Stimulated activated CD4-positive, alpha-beta T cell treated with anti-CD3 and anti-CD28 coated beads, Interleukin-15, amount 100 ng/mL, for 24 hours (primary cell): ENCODE measurements at regions not wholly inside any gene's neighbourhood (a gene's known extent, or its start where the extent isn't known, plus 50 kb on each side); places are given as distances from the start of the nearest gene placed in this dataset.

Experiments used
- DNase-seq: peaks from one replicate; pipeline ENCODE4 v3.0.0-alpha.2; 2020

DNA sequence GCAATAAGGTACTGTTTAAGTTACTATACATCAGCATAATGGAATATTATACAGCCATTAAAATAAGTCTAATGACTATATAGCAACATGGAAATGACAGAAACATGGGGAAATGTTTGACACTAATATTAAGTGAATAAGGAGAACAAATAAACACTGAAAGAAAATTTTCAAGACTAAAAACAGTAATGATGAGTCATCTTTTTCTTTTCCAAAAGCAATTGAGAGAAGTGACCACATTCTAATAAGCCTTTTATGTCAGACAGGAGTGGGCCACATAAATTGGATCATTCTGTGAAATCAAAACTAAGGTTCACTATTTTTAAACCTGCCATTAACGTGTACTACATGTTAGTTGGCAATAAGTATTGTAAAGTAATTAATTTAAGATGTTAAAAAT lies 187.5 kb downstream of the AHR start:
- no peak for DNase-seq

DNA sequence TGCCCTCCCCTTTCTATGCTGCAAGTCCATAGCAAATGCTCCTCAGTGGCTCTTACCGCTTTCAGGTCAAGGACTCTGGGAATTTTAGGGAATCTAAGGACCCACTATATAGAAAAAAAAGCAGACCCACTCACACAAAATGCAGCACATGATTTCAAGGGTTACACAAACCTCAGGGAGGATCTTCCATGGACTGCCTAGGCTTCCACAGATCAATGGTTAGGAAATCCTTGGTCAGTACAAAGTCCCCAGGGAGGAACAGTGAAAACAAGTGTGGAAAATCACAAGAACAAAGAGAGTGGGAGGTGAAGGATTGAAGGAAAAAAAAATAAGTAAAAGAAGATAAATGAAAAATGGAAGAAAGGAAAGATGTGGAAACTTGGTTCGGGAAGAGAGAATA lies 188.4 kb downstream of the AHR start:
- DNase-seq: no peak

DNA sequence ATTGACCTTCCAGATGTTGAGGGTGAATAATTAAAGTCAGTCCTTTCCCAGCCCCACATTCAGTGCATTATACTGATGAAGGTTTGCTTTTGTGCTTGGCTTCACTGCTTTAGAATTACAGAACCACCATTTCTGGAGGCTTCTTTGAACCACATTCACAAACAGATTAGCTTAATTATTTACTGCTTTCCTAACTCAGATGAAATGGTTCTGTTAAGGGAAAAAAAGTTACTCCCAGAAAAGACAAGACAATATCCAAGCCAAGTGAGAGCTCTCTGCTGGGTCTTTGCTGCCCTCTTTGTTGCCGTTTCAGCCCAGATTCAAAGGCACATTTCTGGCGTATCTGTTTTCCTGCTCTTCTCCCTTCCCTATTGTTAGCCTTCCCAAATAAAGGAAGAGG lies 188.9 kb downstream of the AHR start:
- DNase-seq: no peak

DNA sequence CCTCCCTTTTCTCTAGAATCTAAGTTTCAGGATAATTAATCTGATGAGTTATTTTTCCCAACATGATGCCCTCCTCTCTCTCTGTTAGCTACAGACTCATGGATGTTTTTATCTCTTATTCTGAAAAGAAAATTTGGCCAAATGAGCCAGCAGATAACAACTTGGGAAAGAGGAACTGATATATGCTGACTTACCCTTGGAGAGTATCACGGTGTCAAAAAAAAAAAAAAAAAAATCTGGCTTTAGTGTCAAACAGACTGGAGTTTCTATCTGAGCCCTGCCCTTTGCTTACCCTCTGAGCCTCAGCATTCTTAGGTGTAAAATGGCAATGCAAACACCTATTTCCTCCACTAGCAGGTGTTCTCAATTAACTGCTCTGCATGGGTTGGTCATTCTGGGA lies 190.4 kb downstream of the AHR start:
- DNase-seq: no peak

DNA sequence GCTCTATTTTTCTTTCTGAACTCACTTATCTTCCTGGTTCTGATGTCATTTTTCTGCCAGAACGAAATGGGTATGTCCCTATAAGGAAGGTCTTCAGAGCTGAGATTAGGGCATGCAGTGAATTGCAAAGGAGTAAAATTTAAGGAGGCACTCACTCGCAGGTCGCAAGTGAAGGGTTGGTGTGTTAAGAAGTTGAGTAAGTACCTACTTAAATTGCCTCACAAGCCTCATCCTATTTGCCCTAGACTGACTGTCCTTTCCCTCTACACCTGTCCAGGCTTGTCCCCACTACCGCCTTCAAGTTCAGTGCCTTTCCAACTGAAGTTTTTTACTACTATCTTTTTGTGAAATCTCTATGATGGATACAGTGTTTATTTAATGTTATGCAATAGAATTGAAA lies 191.5 kb downstream of the AHR start:
- no peak for DNase-seq

DNA sequence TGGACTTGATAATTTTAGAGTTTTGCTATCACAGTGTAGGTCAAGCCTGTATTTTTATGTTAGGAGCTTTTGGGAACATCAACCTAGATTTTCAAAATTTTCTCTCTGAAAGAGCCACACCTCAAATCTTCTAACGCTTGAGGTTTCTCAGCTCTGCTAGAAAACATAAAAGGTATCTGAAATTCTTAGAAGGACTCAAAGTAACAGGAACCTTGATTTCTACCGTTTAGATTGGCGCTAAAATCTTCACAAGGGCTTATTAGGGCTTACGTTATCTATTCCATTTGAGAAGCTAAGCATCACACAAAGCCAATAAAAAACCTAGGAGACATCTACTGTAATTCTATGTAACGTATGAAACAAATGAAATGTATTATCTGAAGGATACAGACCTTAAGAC lies 192.4 kb downstream of the AHR start:
- no peak for DNase-seq

DNA sequence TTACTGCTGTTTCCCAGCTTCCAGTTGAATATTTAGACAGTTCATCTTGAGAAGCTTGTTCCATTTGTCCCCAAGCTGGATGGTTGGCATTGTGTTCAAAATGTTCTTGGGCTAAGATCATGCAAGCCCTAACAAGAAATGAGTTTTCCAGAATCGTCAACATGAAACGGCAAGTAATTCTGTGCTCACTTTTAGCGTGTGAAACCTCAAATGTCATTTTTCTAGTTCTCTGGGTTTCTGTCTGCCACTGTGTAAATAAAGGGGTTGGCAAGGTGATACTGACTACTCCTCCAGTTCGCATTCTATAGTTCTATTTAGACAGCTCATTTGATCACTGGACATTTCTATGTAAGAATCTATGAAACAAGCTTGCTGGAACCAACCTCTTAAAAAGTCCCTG lies 194.0 kb downstream of the AHR start:
- DNase-seq: no peak

DNA sequence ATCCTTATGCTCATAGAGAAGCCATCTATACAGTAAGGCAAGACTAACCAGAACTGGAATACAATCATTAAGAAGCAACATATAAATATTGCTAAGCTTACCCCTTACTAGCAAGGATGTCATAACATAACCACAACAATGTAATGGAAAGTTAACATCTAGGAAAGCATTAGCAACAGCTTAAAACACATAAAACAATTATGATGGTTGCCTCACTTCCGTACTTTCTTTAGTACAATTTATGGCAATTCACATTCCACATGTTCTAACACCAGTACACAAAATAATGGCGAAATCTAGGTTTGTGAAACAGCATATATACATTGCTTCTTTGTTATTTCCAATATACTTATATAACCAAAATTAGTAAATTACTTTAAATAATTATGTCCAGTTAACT lies 195.0 kb downstream of the AHR start:
- DNase-seq: no peak

DNA sequence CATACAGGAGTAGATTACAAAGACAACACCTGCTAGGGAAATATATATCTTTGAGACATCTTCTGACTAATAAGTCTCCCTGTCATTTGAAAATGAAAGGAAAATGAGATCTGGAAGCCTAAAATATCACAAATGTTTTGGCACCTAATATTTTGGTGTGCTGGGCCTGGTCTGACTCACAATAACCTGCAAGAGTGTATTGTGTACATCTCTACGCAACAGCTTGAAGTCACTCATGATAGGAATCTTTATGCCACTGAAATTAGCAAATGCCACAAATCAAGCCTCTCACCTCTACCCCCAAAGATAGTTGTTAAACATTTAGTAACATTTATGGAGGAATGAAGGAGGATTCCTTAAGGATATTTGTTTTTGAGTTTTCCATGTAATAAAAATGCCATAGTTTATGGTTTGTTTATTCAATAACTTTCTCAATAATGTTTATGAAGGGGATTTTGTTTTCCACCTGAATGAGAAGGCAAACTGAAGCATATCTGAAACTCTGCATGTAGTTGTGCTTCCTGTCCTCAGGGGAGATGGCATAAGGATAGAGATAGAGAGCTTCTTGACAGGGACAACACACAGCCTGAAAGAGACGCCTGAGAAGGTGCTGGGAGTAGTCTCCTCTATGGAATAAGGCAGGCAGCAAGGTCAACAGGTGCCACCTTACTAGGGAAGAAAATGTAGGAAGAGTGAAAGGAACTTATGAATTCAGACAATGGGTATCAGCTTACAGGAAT lies 197.4 kb downstream of the AHR start:
- no peak for DNase-seq

DNA sequence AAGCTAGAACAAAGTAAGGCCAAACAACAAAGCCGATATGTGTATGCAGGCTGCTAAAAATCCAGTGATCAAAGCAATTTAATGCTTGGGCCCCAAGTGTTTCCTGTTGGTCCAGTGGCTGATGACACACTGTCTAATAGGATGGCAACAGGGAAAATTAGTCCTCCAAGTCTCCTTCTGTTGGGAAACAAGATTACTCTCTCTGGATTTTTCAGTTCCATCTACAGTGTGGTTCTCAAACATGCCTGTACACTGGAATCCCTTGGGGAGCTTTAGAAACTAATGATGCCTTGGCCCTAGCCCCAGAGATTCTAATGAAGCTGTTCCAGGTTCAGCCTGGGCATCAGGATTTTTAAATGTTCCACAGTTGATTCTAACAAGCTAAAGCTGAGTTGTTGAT lies 198.7 kb downstream of the AHR start:
- DNase-seq: no peak

DNA sequence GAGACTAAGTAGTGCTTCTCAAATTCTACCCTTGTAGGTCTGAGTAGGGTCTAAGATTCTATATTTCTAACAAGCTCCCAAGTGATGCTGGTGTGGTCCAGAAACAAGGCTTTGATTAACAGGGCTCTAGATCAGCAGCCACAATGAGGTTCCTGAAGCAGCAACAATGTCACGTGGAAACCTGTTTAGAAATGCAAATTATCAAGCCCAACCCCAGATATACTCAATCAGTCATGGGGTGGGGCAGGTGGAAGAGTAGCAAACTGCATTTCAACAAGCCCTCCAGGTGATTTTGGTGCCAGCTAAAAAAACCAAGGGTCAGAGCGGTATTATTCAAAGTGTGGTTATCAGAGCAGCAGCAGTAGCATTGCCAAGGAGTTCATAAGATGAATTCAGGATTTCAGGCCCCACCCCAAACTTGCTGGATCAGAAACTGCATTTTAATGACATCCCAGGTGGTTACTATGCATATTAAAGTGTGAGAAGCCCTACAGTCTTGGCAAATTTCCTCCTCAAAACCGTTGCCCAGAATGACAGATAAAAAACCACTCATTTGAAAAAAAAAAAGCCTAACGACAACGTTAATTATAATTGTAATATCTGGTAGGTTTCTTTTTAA lies 199.2 kb downstream of the AHR start:
- no peak for DNase-seq

DNA sequence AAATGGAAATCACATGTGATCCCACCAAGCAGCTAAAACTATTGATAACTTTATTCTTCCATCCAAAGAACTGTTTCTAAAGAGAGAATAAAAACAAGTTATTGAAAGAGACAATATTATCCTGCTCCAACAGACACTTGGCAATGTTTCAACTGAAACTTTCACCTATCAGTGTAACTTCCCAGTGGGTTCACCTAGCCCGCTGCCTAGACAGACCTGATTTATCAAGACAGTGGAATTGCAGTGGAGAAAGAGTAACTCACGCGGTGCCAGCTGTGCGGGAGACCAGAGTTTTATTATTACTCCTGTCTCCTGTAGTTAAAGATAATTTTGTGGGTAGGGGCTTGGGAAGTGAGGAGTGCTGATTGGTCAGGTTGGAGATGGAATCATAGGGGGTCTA lies 199.8 kb downstream of the AHR start:
- DNase-seq: no peak

DNA sequence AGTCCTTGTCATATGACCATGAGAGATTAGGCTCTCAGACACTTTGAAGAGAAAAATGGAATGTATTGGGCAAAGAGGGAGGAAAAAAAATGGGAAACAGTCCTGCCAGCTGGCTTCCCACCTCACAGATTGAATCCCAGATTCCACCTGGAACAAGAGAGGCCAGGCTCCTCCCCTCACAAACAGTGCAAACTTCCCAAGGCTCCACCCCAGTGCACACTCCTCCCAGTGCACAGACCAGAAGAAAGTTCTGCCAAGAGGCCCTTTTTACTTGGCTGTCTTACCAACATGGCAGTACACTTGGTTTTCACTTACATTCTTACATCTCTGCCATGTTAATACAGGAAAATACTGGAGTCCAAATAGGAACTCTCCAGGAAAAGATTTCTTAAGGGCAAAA lies 202.3 kb downstream of the AHR start:
- no peak for DNase-seq

DNA sequence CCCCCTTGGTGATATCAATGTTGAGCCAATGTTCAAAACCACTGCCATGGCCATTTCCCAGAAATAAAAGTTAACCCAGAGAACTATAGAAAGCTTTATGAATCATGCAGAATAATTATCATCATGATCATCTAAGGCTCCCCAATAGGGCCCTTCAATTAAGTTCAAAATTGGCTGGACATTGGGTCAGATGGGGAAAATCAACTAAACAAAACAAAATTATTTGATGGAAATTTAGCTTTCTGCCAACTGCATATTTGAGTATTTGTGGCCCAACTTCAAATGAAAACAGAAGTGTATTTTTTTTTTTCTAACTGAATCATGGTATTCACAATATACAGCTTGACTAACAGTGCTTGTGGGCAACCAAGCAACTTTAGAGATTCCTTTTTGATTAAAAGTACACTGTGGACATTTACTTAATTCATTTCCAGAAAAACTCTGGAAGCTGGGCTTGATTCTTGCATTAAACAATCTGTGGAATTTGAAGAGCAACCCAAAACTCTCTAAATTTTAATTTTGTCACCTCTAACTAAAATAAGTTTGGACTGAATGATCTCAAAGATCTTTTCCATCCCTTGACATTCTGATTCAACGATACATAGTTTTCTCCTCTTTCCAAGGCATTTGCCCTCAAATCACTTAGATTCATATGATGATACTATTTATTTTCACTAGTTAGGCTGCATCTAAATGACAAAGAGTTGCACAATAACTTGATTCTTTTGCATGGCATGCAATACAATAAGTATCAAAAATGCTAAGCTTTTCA lies 203.2 kb downstream of the AHR start:
- DNase-seq: no peak

DNA sequence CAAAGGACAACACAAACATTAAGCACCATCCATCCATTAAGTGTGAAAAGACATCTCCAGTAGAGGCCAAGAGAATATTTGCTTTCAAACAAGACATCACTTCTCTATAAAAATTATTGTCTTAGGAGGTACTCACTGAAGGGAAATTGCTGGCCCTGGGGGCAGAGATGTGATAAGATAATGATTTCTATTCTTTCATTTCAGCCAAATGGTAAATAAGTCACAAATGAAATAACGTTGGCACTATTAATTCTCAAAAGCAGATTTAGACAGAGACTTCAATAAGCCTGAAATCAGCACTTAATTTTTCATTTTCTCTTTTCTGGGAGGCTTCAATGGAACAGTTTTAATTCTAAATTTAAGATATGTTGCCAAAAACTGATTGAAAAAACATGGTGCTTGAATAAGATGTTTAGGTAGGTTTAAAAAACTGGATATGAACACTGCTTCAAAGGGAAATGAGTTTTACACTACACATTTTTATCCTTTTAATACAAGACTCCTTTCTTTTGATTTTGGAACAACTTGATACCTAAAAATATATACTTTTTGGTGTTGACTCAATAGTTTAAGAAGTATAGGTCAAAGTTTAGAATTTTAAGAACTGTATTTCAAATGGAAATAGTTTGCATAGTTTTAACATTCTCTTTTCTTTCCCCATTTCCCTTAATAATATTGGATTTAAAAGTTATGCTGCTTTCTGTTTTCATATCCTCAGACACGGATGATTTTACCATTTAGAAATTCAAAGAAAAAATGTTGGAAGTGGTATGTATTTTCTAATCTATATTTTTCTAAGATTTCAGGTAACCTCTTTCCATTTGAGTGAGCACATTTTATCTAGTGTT lies 204.0 kb downstream of the AHR start:
- no peak for DNase-seq

DNA sequence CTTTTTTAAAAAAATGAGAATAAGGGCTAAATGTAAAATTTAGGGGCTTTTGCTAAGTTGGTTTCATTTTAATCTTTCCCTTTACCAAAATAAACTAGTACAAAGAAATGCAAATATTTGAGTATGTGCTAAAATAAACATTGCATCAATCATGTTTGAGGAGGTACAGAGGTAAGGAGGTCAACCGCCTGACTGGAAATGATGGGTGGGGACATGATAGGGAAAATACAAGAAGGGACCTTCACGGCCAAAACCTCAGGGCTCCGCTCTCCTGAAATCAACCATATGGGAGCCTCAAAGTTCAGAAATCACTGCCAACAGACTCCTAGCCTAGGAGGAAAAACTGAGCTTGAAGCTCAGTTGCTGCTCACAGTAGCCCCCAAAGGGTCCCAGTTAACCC lies 207.6 kb downstream of the AHR start:
- no peak for DNase-seq

DNA sequence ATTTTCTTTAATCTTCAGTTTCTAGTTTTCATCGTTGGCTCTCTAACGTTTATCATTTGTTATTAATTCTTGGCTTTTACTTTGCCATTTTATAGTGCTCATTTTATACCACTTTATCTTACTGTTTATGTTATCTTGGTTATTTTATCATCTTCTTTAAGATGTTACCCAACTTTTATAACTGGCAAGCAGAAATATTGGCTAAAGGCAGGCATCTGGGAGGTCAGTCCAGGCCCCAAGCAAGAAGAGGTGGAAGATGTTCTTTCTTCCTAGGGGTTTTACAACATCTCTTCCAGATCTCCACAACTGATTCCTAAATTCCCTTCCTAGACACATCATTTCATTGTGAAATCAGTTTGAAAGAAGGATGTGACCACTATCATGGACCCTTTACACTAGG lies 208.1 kb downstream of the AHR start:
- no peak for DNase-seq

DNA sequence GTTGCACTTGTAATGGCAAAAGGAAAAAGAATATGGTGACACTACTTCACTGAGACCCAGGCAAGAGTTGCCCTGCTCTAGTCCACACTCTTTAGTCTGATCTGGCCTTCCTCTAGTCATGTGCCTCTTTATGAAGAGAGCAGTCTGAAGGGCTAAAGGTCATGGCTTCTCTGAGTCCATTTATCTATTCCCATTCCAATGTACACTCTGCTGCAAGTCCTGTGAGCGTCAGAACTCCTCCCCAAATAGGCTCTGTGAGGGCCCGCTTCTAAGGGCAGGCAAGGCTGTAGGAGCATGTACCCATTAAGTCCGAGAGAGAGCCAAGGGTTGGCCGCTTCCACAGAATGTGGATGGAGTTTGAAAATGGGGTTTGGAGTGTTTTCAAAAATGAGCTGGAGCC lies 209.3 kb downstream of the AHR start:
- no peak for DNase-seq

DNA sequence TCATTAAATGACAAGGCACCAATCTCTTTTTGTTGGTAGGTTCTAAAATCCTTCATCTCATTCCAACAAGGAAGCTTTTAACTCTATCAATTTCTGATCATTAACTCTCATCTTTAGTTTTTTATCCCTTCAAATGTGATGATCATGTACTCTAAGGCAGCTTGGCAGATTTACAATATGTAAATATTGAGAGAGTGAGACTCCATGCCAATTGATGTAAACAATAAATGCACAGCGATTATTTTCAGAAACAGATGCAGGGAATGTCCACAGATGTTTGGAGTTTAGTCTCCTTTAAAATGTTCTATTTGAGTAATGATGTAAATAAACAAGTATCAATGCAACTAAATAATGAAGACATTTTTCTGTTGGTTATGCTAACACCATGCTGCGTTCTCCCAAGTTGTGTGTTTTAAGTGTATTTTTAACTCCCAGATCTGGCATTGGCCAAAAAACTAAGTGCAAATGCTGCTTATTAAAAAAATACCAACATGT lies 213.8 kb downstream of the AHR start:
- no peak for DNase-seq

DNA sequence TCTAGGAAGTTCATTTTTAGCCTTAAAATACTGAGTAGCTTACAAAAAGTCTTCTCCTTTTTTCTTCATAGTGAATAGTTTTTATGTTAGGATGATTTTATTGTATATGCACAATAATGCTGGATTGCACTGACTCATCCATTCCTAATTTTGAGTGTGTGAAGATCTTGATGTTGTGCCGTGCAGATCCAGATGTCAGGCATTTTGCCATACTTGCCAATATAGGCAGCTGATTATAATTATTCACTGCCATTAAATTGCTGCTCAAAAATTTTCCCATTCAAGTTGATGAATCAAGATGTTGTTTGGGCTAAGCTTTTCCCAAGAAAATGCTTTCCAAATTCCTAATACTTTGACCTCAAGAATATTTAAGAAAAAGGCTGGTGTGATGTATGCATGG lies 218.3 kb downstream of the AHR start:
- DNase-seq: no peak

DNA sequence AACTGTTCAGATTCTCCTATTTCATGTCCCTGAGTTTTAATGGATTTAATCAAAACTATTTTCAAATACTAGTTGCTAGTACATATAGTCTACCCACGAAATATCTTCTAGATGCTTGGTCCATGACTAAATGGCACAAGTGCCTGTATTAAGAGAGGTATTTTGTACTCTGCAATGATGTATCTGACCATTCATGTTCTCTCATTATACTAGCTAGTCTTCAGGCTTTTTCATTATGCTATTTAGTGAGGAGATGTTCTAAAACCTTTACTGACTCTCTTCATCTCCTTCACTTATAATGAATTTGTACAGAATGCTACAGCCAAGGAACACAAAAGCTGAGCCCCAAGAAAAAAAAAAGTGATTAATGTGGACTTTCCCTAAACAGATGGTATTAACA lies 222.5 kb downstream of the AHR start:
- no peak for DNase-seq

DNA sequence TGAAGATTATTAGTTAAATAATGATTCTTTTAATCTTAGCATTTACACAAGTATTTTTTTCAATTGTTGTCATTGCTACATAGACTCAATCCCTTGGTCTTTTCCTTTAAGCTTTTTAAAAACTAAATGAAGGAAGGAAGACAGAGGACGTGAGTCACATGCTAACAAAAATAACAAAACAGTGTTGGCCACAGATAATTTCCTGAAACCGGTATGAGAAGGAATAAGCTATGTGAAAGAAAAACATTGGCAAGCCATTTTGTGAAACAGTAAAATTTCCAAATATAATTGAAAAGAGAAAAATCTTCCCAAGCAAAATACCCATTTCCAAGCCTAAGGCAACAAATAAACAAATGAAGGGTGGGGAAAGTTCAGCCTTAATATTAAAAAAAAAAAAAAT lies 223.0 kb downstream of the AHR start:
- DNase-seq: no peak
